ENCODE measurements at regions not wholly inside any gene's neighbourhood (a gene's known extent, or its start where the extent isn't known, plus 50 kb on each side); places are given as distances from the start of the nearest gene placed in this dataset.
"Not testable (repeated sequence)": the region's sequence is repeated elsewhere in the genome, so short reads cannot be mapped to it uniquely, and the experiment has no call there.

- Mint-ChIP-seq H3K27ac (no peak overlapping the region), H3K27me3 (ENCODE audit: low read depth) (no peaks in the 10 kb centered on the region), H3K4me1 (no peaks in the 10 kb centered on the region), H3K4me3 (no peak overlapping the region), H3K9me3 (peaks cover 14 to 24% of the 10 kb centered on the region in 2 experiments), H3K36me3 (ENCODE audit: insufficient read depth in 1 of 3, low read depth in 3 of 3) (peaks cover 0 to 17% (median 5%) of the 10 kb centered on the region in 3 experiments; a peak in 2 of 7 replicates)
- no peak overlapping the region for H2BK5ac ChIP-seq (ENCODE audit: insufficient read length, low read length)
- no CpG with 5 or more reads among the region's 3 CpGs for WGBS (ENCODE audit: extremely low coverage, insufficient read length, low lambda C conversion rate)
- H4K20me1 ChIP-seq (ENCODE audit: control insufficient read depth, insufficient read depth, insufficient read length): no peaks in the 10 kb centered on the region
- H4K5ac ChIP-seq (ENCODE audit: insufficient read length, low read depth, low read length): no peak overlapping the region
- H2BK20ac ChIP-seq (ENCODE audit: low read depth, low read length, poor library complexity, severe bottlenecking): no peak overlapping the region
- peaks cover 2% of the 10 kb centered on the region; the same call in 1 of the 2 replicates for H3K27me3 ChIP-seq (ENCODE audit: insufficient read depth, low read length)
- H3K56ac ChIP-seq (ENCODE audit: insufficient read length, low read depth, low read length): no peak overlapping the region
- H2BK12ac ChIP-seq (ENCODE audit: insufficient read length, low read depth, low read length): no peak overlapping the region
- no peak overlapping the region for H3K9ac ChIP-seq (ENCODE audit: extremely low read depth, insufficient read length, low read length)
- H3K14ac ChIP-seq (ENCODE audit: insufficient read depth, low read length): no peak overlapping the region
- no peak overlapping the region for H3K4me2 ChIP-seq (ENCODE audit: insufficient read depth, insufficient read length, low read length)
- H3K4me1 ChIP-seq (ENCODE audit: insufficient read depth, low read length): no peaks in the 10 kb centered on the region
- no peak overlapping the region for H3T11ph ChIP-seq (ENCODE audit: low read length)
- H3K27ac ChIP-seq (ENCODE audit: insufficient read length, low read depth, low read length): no peak overlapping the region
- no peak overlapping the region for H4K8ac ChIP-seq (replicated peaks; ENCODE audit: insufficient read length, low read depth, low read length)
- H2AK5ac ChIP-seq (ENCODE audit: insufficient read length, low read length): no peak overlapping the region
- H2AFZ ChIP-seq (ENCODE audit: low read length): no peak overlapping the region
- H4K91ac ChIP-seq (ENCODE audit: insufficient read length, low read depth, low read length): no peak overlapping the region
- H3K9me3 ChIP-seq (ENCODE audit: control insufficient read depth, low read depth, low read length): no peaks in the 10 kb centered on the region
- H3K79me2 ChIP-seq (ENCODE audit: insufficient read depth, low read length): no peaks in the 10 kb centered on the region
- no peak overlapping the region for H3K23ac ChIP-seq (ENCODE audit: insufficient read length, low read depth, low read length)
- H3K4ac ChIP-seq (ENCODE audit: low read depth, low read length): no peak overlapping the region
- H2BK120ac ChIP-seq (ENCODE audit: low read depth, low read length, poor library complexity, severe bottlenecking): no peak overlapping the region
- H3K79me1 ChIP-seq (ENCODE audit: insufficient read depth, low read depth, low read length, poor library complexity, severe bottlenecking): no peaks in the 10 kb centered on the region
- DNase-seq: no peak
- no peaks in the 10 kb centered on the region for H3K23me2 ChIP-seq (ENCODE audit: insufficient read length, low read depth, low read length, poor library complexity, severe bottlenecking)
- no peak overlapping the region for H3K18ac ChIP-seq (ENCODE audit: insufficient read length, low read depth, low read length)
- no peak for TF ChIP-seq CTCF (conservative IDR thresholded peaks at IDR 0.05)
- no peak overlapping the region for H2BK15ac ChIP-seq (ENCODE audit: low read depth, low read length)
Measured at GRCh38 chr5:100683881-100684280, 148.7 kb downstream of the FAM174A start.

- not testable (repeated sequence) for H3K79me2 ChIP-seq (ENCODE audit: insufficient read depth, low read length); H3K4me1 ChIP-seq (ENCODE audit: insufficient read depth, low read length); H3K23me2 ChIP-seq (ENCODE audit: insufficient read length, low read depth, low read length, poor library complexity, severe bottlenecking); H3K4ac ChIP-seq (ENCODE audit: low read depth, low read length); H2BK15ac ChIP-seq (ENCODE audit: low read depth, low read length); H4K5ac ChIP-seq (ENCODE audit: insufficient read length, low read depth, low read length); H3K4me1 Mint-ChIP-seq; DNase-seq; H3K27ac Mint-ChIP-seq; H3K18ac ChIP-seq (ENCODE audit: insufficient read length, low read depth, low read length); H3K9me3 ChIP-seq (ENCODE audit: control insufficient read depth, low read depth, low read length); H2AK5ac ChIP-seq (ENCODE audit: insufficient read length, low read length); H3K79me1 ChIP-seq (ENCODE audit: insufficient read depth, low read depth, low read length, poor library complexity, severe bottlenecking); H4K8ac ChIP-seq (replicated peaks; ENCODE audit: insufficient read length, low read depth, low read length); H3K4me2 ChIP-seq (ENCODE audit: insufficient read depth, insufficient read length, low read length); H3K23ac ChIP-seq (ENCODE audit: insufficient read length, low read depth, low read length); H4K91ac ChIP-seq (ENCODE audit: insufficient read length, low read depth, low read length); H2BK120ac ChIP-seq (ENCODE audit: low read depth, low read length, poor library complexity, severe bottlenecking); H3K9ac ChIP-seq (ENCODE audit: extremely low read depth, insufficient read length, low read length); H3K56ac ChIP-seq (ENCODE audit: insufficient read length, low read depth, low read length); H4K20me1 ChIP-seq (ENCODE audit: control insufficient read depth, insufficient read depth, insufficient read length); H3K27me3 Mint-ChIP-seq (ENCODE audit: low read depth); H3K4me3 Mint-ChIP-seq; H2BK12ac ChIP-seq (ENCODE audit: insufficient read length, low read depth, low read length); H2BK20ac ChIP-seq (ENCODE audit: low read depth, low read length, poor library complexity, severe bottlenecking); H3K27me3 ChIP-seq (ENCODE audit: insufficient read depth, low read length); H2BK5ac ChIP-seq (ENCODE audit: insufficient read length, low read length); H3K27ac ChIP-seq (ENCODE audit: insufficient read length, low read depth, low read length); H3K14ac ChIP-seq (ENCODE audit: insufficient read depth, low read length); H3T11ph ChIP-seq (ENCODE audit: low read length); H2AFZ ChIP-seq (ENCODE audit: low read length)
- no CpG with 5 or more reads among the region's 2 CpGs for WGBS (ENCODE audit: extremely low coverage, insufficient read length, low lambda C conversion rate)
- Mint-ChIP-seq H3K9me3 (peaks cover 14 to 24% of the 10 kb centered on the region in 2 experiments), H3K36me3 (ENCODE audit: insufficient read depth in 1 of 3, low read depth in 3 of 3) (peaks cover 0 to 17% (median 5%) of the 10 kb centered on the region in 3 experiments; a peak in 2 of 7 replicates)
Measured at GRCh38 chr5:100685122-100685521, 149.9 kb downstream of the FAM174A start.

Data from H9 (cell line).